ENCODE measurements at regions not wholly inside any gene's neighbourhood (a gene's known extent, or its start where the extent isn't known, plus 50 kb on each side); places are given as distances from the start of the nearest gene placed in this dataset.

DNA sequence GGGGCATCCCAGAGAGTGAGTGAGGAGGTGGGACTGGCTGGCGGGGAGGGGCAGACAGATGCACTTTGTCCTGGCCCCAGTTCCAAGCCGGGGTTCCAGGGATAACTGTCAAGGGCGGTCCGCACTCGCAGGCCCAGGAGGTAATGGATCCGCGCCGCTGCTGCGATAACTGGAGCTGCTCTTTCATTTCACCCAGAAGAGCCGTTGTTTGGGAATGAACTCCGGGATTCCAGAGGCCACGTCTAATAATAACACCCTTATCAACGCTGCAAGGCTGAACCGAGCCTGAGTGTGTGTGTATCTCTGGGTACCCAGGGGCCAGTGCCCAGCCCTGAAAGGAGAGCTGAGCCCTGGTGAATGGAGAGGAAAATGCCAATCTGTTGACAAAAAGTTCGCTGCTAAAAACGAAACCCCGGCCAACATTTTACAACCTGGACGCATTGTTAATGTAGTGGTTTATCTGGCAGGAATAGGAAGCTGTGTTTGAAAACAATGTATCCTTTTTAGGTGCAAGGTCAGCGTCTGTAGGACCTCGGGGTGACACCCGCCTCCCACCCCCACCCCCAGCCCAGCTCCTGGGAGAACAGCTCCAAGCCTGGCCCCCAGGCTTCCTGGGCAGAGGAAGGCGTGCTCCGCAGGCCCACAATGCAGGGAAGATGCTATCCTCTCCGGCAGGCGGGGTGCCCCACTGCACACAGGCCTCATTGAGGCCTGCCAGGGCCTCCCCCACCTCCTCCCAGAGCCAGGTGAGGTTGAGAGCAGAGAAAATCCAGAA is 119.7 kb downstream of the PROX1 start:
- TF ChIP-seq FOXM1 (IDR thresholded peaks at IDR 0.05; ENCODE audit: borderline replicate concordance, low read depth) (no peak), CEBPB (IDR thresholded peaks at IDR 0.05) (no peak), EGR1 (IDR thresholded peaks at IDR 0.05) (no peak), TCF12 (IDR thresholded peaks at IDR 0.05; ENCODE audit: low read depth) (no peak), ZBTB7A (IDR thresholded peaks at IDR 0.05; ENCODE audit: low read depth) (no peak), EP300 (IDR thresholded peaks at IDR 0.05; ENCODE audit: borderline replicate concordance) (no peak)

DNA sequence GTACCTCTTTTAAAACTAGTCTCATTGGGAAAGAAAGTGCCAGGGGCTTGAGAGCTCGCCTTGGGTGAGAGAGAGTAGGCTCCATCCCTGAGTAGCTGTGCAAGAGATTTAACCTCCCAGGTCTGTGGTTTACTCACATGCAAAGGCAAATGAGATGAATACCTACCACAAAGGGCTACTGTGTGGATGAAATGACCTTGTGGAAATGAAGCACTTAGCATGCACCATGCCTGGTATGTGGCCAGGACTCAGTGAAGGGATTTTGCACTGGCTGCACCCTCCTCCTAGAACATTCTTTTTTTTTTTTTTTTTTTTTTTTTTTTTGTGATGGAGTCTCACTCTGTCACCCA is 120.3 kb downstream of the PROX1 start:
- TF ChIP-seq RAD21 (IDR thresholded peaks at IDR 0.05; ENCODE audit: low read depth) (no peak), CEBPB (IDR thresholded peaks at IDR 0.05) (no peak), CREB1 (IDR thresholded peaks at IDR 0.05; ENCODE audit: low read depth) (no peak), TAF1 (IDR thresholded peaks at IDR 0.05; ENCODE audit: low read depth) (no peak), YY1 (IDR thresholded peaks at IDR 0.05; ENCODE audit: low read depth) (no peak), EGR1 (IDR thresholded peaks at IDR 0.05) (no peak), TEAD4 (IDR thresholded peaks at IDR 0.05) (no peak), NFIC (IDR thresholded peaks at IDR 0.05) (no peak), TCF12 (IDR thresholded peaks at IDR 0.05; ENCODE audit: low read depth) (no peak), ZBTB7A (IDR thresholded peaks at IDR 0.05; ENCODE audit: low read depth) (no peak), FOXM1 (IDR thresholded peaks at IDR 0.05; ENCODE audit: borderline replicate concordance, low read depth) (no peak), EP300 (IDR thresholded peaks at IDR 0.05; ENCODE audit: borderline replicate concordance) (no peak)
- TF ChIP-seq, protein P1, sequence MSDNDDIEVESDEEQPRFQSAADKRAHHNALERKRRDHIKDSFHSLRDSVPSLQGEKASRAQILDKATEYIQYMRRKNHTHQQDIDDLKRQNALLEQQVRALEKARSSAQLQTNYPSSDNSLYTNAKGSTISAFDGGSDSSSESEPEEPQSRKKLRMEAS (IDR thresholded peaks at IDR 0.05): no peak
- TF ChIP-seq, protein P2, sequence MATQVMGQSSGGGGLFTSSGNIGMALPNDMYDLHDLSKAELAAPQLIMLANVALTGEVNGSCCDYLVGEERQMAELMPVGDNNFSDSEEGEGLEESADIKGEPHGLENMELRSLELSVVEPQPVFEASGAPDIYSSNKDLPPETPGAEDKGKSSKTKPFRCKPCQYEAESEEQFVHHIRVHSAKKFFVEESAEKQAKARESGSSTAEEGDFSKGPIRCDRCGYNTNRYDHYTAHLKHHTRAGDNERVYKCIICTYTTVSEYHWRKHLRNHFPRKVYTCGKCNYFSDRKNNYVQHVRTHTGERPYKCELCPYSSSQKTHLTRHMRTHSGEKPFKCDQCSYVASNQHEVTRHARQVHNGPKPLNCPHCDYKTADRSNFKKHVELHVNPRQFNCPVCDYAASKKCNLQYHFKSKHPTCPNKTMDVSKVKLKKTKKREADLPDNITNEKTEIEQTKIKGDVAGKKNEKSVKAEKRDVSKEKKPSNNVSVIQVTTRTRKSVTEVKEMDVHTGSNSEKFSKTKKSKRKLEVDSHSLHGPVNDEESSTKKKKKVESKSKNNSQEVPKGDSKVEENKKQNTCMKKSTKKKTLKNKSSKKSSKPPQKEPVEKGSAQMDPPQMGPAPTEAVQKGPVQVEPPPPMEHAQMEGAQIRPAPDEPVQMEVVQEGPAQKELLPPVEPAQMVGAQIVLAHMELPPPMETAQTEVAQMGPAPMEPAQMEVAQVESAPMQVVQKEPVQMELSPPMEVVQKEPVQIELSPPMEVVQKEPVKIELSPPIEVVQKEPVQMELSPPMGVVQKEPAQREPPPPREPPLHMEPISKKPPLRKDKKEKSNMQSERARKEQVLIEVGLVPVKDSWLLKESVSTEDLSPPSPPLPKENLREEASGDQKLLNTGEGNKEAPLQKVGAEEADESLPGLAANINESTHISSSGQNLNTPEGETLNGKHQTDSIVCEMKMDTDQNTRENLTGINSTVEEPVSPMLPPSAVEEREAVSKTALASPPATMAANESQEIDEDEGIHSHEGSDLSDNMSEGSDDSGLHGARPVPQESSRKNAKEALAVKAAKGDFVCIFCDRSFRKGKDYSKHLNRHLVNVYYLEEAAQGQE (IDR thresholded peaks at IDR 0.05; ENCODE audit: low read depth): no peak
- TF ChIP-seq, protein P3, sequence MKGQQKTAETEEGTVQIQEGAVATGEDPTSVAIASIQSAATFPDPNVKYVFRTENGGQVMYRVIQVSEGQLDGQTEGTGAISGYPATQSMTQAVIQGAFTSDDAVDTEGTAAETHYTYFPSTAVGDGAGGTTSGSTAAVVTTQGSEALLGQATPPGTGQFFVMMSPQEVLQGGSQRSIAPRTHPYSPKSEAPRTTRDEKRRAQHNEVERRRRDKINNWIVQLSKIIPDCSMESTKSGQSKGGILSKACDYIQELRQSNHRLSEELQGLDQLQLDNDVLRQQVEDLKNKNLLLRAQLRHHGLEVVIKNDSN (IDR thresholded peaks at IDR 0.05): no peak

DNA sequence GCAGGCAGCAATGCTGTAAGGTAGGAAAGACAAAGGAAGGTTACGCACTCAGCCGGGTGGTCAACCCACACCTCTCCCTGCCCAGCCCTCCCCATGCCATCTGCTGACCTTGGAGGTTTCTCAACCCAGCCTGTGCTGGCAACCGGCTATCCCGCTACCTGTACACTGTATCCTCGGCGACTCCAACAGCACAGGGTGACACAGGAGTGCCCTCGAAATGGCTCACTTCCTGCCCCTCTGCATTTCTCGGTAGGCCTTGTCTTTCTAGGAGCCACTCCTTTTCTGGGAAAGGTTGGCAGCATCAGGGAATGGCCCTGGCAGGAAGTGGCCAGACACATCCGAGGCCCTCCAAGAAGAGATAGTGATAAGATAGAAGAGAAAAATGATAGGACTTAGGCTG is 124.0 kb downstream of the PROX1 start:
- TF ChIP-seq CEBPB (IDR thresholded peaks at IDR 0.05) (no peak), YY1 (IDR thresholded peaks at IDR 0.05; ENCODE audit: low read depth) (no peak), ZBTB7A (IDR thresholded peaks at IDR 0.05; ENCODE audit: low read depth) (no peak), CREB1 (IDR thresholded peaks at IDR 0.05; ENCODE audit: low read depth) (no peak), NFIC (IDR thresholded peaks at IDR 0.05) (no peak), EGR1 (IDR thresholded peaks at IDR 0.05) (no peak), TCF12 (IDR thresholded peaks at IDR 0.05; ENCODE audit: low read depth) (no peak), RAD21 (IDR thresholded peaks at IDR 0.05; ENCODE audit: low read depth) (no peak), EP300 (IDR thresholded peaks at IDR 0.05; ENCODE audit: borderline replicate concordance) (no peak)
- TF ChIP-seq, protein P1 (IDR thresholded peaks at IDR 0.05): no peak
- TF ChIP-seq, protein P3 (IDR thresholded peaks at IDR 0.05): no peak

DNA sequence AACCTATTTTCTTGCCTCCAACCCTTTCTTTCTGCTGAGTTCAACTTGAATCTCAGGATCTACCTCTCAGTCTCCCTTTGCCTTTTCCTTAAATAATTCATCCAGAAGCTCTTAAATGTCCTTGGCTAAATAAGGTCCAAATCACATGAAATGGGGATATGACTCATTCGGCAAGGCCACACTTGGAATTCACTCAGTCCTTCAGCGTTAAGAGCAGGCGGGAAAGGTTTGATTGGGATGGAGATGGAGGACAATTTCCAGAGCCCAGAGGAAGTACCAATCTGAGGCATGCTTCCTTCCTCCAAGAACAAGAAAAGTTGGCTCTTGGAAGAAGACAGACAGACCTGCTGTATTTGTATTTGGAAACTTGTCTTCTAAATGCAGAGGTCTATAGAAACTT is 128.5 kb downstream of the PROX1 start:
- TF ChIP-seq, protein P3 (IDR thresholded peaks at IDR 0.05): no peak
- TF ChIP-seq, protein P1 (IDR thresholded peaks at IDR 0.05): no peak
- TF ChIP-seq TCF12 (IDR thresholded peaks at IDR 0.05; ENCODE audit: low read depth) (no peak), NFIC (IDR thresholded peaks at IDR 0.05) (no peak)

DNA sequence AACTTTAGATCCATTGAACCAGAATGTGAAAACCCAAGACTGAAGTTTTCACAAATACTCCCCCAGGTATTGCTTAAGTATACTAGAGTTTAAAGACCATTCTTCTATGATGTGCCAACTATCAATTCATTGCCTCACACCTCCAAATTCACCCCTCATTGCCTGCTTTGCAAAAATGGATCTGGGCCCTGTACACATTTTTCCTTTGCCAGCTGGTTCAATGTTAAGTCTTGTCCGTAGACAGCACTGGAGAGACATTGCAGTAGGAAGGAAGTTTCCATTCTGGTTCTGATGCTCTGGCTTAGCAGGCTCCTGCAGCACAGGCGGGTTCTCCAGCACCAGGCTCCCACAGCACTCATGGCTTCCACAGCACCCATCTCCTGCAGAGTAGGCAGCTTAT is 130.0 kb downstream of the PROX1 start:
- no peak for TF ChIP-seq EGR1 (IDR thresholded peaks at IDR 0.05)
- no peak for TF ChIP-seq TAF1 (IDR thresholded peaks at IDR 0.05; ENCODE audit: low read depth)
- no peak for TF ChIP-seq CREB1 (IDR thresholded peaks at IDR 0.05; ENCODE audit: low read depth)
- TF ChIP-seq NFIC (IDR thresholded peaks at IDR 0.05): no peak

DNA sequence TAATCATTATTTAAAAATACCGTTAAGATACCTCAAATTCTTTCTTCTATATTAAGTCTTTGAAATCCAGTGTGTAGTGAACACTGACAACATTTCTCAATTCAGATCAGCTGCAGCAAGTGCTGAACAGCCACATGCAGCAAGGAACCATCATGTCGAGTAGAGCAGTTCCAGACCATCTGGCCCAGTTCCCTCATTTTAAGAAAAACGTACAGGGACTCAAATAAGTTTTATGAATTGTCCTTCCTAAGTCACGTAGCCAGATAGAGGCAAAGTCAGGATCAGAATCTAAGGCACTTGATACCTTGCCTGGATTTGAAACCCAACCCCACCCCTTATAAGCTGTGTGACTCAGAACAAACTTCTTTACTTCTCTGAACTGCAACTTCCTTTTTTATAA is 132.4 kb downstream of the PROX1 start:
- no peak for TF ChIP-seq EP300 (IDR thresholded peaks at IDR 0.05; ENCODE audit: borderline replicate concordance)
- TF ChIP-seq, protein P3 (IDR thresholded peaks at IDR 0.05): no peak
- no peak for TF ChIP-seq TEAD4 (IDR thresholded peaks at IDR 0.05)
- TF ChIP-seq FOXM1 (IDR thresholded peaks at IDR 0.05; ENCODE audit: borderline replicate concordance, low read depth): no peak
- no peak for TF ChIP-seq YY1 (IDR thresholded peaks at IDR 0.05; ENCODE audit: low read depth)
- TF ChIP-seq TAF1 (IDR thresholded peaks at IDR 0.05; ENCODE audit: low read depth): no peak
- TF ChIP-seq ZBTB7A (IDR thresholded peaks at IDR 0.05; ENCODE audit: low read depth): no peak
- TF ChIP-seq CEBPB (IDR thresholded peaks at IDR 0.05): no peak
- no peak for TF ChIP-seq NFIC (IDR thresholded peaks at IDR 0.05)
- TF ChIP-seq TCF12 (IDR thresholded peaks at IDR 0.05; ENCODE audit: low read depth): no peak
- TF ChIP-seq, protein P1 (IDR thresholded peaks at IDR 0.05): no peak
- TF ChIP-seq CREB1 (IDR thresholded peaks at IDR 0.05; ENCODE audit: low read depth): no peak
- TF ChIP-seq RAD21 (IDR thresholded peaks at IDR 0.05; ENCODE audit: low read depth): no peak
- TF ChIP-seq, protein P2 (IDR thresholded peaks at IDR 0.05; ENCODE audit: low read depth): no peak
- TF ChIP-seq EGR1 (IDR thresholded peaks at IDR 0.05): no peak
